ELR (cell line): ENCODE measurements at regions not wholly inside any gene's neighbourhood (a gene's known extent, or its start where the extent isn't known, plus 50 kb on each side); places are given as distances from the start of the nearest gene placed in this dataset.

Experiments
- DNase-seq: peaks from one replicate; pipeline ENCODE4 v3.0.0-alpha.2; 2015; ENCODE audit warnings: low read depth

GRCh38 chr9:88034964-88035363 lies 60.6 kb upstream of the CDK20 start:
- no peak for DNase-seq

- no peak for DNase-seq
These were observed 59.0 kb upstream of the CDK20 start for GRCh38 chr9:88033359-88033702.

GRCh38 chr9:88028338-88028737 lies 54.0 kb upstream of the CDK20 start:
- no peak for DNase-seq

GRCh38 chr9:88026118-88026479 lies 51.8 kb upstream of the CDK20 start:
- no peak for DNase-seq

GRCh38 chr9:88025411-88026117 lies 51.2 kb upstream of the CDK20 start:
- no peak for DNase-seq

- DNase-seq: no peak
These were observed 50.6 kb upstream of the CDK20 start for GRCh38 chr9:88024896-88025295.
